Fibroblast of the aortic adventitia (primary cell): ENCODE measurements at regions not wholly inside any gene's neighbourhood (a gene's known extent, or its start where the extent isn't known, plus 50 kb on each side); places are given as distances from the start of the nearest gene placed in this dataset.

Experiments
- DNase-seq: peaks from one replicate; pipeline ENCODE4 v3.0.0-alpha.2; 2010; ENCODE audit warnings: low read depth
- H3K4me3 ChIP-seq: 2 replicates; pipeline ENCODE4 v1.5.1; 2011; ENCODE audit warnings: low read depth, mild to moderate bottlenecking, control low read depth, low read length, moderate library complexity
- CTCF ChIP-seq: IDR thresholded peaks from 2 replicates; pipeline ENCODE4 v1.5.1; 2011; ENCODE audit warnings: mild to moderate bottlenecking, low read length, control low read depth, inconsistent platforms; ENCODE audit not compliant: insufficient read depth

- no peak for TF ChIP-seq CTCF
- no peak overlapping the region for H3K4me3 ChIP-seq
- DNase-seq: no peak
These were observed 233.3 kb upstream of the NFE2L3 start for GRCh38 chr7:25918731-25919130.

- DNase-seq: no peak
- H3K4me3 ChIP-seq: no peak overlapping the region
- TF ChIP-seq CTCF: no peak
These were observed 229.7 kb upstream of the NFE2L3 start for GRCh38 chr7:25922296-25922695.

GRCh38 chr7:25923741-25924460, 228.1 kb upstream of the NFE2L3 start:
- no peak for DNase-seq
- H3K4me3 ChIP-seq: no peak overlapping the region
- TF ChIP-seq CTCF: no peak

- TF ChIP-seq CTCF: no peak
- DNase-seq: no peak
- no peak overlapping the region for H3K4me3 ChIP-seq
These were observed 226.0 kb upstream of the NFE2L3 start for GRCh38 chr7:25926009-25926408.

- TF ChIP-seq CTCF: no peak
- no peak overlapping the region for H3K4me3 ChIP-seq
- no peak for DNase-seq
These were observed 225.5 kb upstream of the NFE2L3 start for GRCh38 chr7:25926451-25926850.

GRCh38 chr7:25926891-25927625, 224.9 kb upstream of the NFE2L3 start:
- TF ChIP-seq CTCF: no peak
- no peak overlapping the region for H3K4me3 ChIP-seq
- no peak for DNase-seq

- no peak for DNase-seq
- no peak for TF ChIP-seq CTCF
These were observed 224.4 kb upstream of the NFE2L3 start for GRCh38 chr7:25927626-25927978.

More at GRCh38 chr7:25927626-25927978, 224.4 kb upstream of the NFE2L3 start:
- H3K4me3 ChIP-seq: no peak overlapping the region
